ENCODE measurements at regions not wholly inside any gene's neighbourhood (a gene's known extent, or its start where the extent isn't known, plus 50 kb on each side); places are given as distances from the start of the nearest gene placed in this dataset.

- no peak overlapping the region for H3K4me3 ChIP-seq (ENCODE audit: low read length)
- TF ChIP-seq, protein P1, sequence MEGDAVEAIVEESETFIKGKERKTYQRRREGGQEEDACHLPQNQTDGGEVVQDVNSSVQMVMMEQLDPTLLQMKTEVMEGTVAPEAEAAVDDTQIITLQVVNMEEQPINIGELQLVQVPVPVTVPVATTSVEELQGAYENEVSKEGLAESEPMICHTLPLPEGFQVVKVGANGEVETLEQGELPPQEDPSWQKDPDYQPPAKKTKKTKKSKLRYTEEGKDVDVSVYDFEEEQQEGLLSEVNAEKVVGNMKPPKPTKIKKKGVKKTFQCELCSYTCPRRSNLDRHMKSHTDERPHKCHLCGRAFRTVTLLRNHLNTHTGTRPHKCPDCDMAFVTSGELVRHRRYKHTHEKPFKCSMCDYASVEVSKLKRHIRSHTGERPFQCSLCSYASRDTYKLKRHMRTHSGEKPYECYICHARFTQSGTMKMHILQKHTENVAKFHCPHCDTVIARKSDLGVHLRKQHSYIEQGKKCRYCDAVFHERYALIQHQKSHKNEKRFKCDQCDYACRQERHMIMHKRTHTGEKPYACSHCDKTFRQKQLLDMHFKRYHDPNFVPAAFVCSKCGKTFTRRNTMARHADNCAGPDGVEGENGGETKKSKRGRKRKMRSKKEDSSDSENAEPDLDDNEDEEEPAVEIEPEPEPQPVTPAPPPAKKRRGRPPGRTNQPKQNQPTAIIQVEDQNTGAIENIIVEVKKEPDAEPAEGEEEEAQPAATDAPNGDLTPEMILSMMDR (conservative IDR thresholded peaks at IDR 0.05; ENCODE audit: low read length): no peak
- DNase-seq (ENCODE audit: low read depth): no peak
Observed at GRCh38 chr15:77702211-77702957, 69.7 kb upstream of the LINGO1 start.

GRCh38 chr15:77698481-77698880 lies 65.8 kb upstream of the LINGO1 start:
- H3K4me3 ChIP-seq (ENCODE audit: low read length): no peak overlapping the region
- TF ChIP-seq, protein P1 (conservative IDR thresholded peaks at IDR 0.05; ENCODE audit: low read length): no peak
- DNase-seq (ENCODE audit: low read depth): no peak

DNA sequence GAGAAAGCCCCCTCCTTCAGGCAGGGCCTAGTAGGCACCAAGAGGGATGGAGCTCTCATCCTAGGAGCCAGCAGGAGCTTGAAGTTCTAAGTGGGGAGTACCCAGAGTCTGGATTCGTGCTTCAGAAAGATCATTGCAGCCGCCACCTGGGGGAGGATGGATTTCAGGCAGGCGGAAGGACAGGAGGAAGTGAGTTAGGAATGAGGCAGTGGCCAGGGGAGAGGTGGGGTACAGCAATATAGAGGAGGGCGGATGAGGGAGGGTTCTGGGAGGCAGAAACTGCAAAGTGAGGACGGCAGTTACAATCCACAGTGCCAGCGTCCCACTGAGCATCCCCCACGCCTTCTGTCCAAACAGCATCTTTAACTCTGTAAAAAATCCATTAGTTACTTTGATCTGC lies 65.2 kb upstream of the LINGO1 start:
- no peak for DNase-seq (ENCODE audit: low read depth)
- TF ChIP-seq, protein P1 (conservative IDR thresholded peaks at IDR 0.05; ENCODE audit: low read length): no peak
- no peak overlapping the region for H3K4me3 ChIP-seq (ENCODE audit: low read length)

DNA sequence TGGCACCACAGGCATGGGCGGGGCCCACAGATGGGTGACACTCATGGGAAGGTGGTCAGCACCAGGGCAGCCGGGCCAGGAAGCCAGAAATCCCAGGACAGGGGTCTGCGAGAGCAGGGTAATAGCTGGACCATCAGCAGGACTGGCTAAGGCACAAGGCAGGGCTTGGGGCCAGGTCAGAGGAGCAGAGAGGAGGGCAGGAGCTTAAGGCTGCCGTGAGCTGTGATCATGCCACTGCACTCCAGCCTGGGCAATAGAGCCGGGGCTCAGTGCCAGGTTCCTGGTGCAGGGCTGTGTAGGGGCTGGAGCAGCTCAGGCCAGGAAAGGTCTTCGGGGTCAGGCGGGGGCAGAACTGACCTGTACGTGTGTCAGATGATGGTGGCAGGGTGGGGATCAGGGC lies 64.2 kb upstream of the LINGO1 start:
- TF ChIP-seq, protein P1 (conservative IDR thresholded peaks at IDR 0.05; ENCODE audit: low read length): no peak
- no peak overlapping the region for H3K4me3 ChIP-seq (ENCODE audit: low read length)
- no peak for DNase-seq (ENCODE audit: low read depth)

DNA sequence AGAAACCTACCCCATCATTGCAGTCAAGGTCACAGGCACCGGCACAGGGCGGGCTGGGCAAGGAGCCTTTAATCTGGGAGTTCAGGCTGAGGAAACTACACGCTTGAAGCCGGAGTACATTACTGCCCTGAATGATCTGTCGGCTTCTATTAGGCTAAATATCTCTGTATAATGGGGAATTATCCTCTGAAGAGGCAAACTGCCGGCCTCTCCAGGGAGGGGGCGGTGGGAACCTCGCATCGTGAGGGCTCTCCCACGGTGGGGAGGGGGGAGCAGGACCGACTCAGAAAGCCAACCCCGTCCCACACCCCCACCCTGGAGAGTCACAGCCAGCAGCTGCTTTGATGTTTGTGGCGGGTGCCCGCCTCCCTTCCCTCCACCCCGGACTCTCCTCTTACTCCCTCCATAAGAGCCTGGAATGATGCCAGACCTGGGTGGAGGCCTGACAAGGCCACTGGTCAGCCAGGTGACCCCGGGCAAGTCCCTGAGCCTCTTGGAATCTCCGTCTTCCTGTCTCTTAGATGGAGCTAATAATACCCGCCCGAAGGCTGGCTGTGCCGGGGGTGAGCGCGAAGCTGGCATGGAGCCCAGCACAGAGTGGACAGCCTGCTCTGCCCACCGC lies 63.4 kb upstream of the LINGO1 start:
- H3K4me3 ChIP-seq (ENCODE audit: low read length): no peak overlapping the region
- TF ChIP-seq, protein P1 (conservative IDR thresholded peaks at IDR 0.05; ENCODE audit: low read length): no peak
- no peak for DNase-seq (ENCODE audit: low read depth)

DNA sequence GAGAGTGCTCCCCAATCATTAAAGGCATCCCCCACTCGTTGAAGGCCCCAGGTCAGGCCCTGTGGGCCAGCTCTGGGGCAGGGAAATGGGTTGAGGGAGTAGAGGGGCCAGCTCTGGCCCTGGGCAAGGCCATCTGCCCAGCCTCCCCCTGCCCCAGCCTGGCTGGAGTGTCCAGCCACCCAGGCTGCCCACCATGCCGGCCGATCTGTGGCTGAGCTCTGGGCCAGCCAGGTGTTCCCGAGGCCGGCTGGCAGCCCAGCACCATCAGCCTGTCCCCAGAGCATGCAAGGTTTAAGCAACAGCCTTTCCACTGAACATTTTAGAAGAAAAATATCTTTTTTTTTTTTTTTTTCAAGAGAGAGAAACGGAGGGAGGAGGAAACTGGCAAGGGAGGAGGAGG lies 62.8 kb upstream of the LINGO1 start:
- DNase-seq (ENCODE audit: low read depth): no peak
- TF ChIP-seq, protein P1 (conservative IDR thresholded peaks at IDR 0.05; ENCODE audit: low read length): no peak
- no peak overlapping the region for H3K4me3 ChIP-seq (ENCODE audit: low read length)

DNA sequence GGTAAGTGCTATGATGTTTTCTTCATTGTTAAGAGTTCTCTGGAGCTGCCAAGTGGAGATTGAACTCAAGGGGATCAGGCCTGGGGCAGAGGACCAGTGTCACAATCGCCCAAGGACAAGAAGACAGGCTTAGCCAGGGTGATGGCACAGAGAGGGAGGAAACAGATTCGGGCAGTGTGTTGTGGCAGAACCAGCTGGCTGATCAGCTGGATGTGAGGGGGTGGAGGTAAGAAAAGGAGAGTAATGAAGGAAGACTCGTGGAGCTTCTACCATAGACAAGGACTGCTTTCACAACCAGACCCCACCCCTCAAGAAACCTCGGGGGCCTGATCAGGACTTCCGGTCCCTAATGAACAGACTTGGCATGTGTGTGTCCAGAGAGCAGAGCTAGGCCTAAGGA lies 60.9 kb upstream of the LINGO1 start:
- no peak for DNase-seq (ENCODE audit: low read depth)
- TF ChIP-seq, protein P1 (conservative IDR thresholded peaks at IDR 0.05; ENCODE audit: low read length): no peak
- no peak overlapping the region for H3K4me3 ChIP-seq (ENCODE audit: low read length)
